PC-3 (cell line): ENCODE measurements at regions not wholly inside any gene's neighbourhood (a gene's known extent, or its start where the extent isn't known, plus 50 kb on each side); places are given as distances from the start of the nearest gene placed in this dataset.
"Not testable (repeated sequence)": the region's sequence is repeated elsewhere in the genome, so short reads cannot be mapped to it uniquely, and the experiment has no call there.

Experiments
- EZH2phosphoT487 ChIP-seq: fragments of 300-600 bp; sonication (generic); IDR thresholded peaks from 2 replicates; pipeline ENCODE4 v1.6.1; 2018; ENCODE audit warnings: mild to moderate bottlenecking, antibody characterized with exemption, low read length, borderline replicate concordance
- TF ChIP-seq, protein P1 (sequence below): fragments of 300-600 bp; sonication (generic); conservative IDR thresholded peaks from 2 replicates; pipeline ENCODE4 v1.5.1; 2017; ENCODE audit warnings: antibody characterized with exemption, low read depth, mild to moderate bottlenecking, low read length

DNA sequence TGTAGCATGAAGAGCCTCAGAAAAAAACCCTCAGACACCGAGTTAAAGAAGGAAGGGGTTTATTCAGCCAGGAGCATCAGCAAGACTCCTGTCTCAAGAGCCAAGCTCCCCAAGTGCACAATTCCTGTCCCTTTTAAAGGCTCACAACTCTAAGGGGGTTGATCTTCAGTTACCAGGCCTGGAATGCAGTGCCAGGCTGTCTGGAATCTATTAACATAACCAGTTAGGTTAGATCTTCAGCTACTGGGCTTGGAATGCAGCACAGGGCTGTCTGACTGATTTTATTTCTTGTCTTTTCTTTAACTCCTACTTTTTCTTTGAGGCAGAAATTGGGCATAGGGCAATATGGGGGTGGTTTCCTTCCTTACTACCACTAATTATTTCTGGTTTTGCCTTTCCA, 317.9 kb downstream of the CGGBP1 start:
- TF ChIP-seq, protein P1, sequence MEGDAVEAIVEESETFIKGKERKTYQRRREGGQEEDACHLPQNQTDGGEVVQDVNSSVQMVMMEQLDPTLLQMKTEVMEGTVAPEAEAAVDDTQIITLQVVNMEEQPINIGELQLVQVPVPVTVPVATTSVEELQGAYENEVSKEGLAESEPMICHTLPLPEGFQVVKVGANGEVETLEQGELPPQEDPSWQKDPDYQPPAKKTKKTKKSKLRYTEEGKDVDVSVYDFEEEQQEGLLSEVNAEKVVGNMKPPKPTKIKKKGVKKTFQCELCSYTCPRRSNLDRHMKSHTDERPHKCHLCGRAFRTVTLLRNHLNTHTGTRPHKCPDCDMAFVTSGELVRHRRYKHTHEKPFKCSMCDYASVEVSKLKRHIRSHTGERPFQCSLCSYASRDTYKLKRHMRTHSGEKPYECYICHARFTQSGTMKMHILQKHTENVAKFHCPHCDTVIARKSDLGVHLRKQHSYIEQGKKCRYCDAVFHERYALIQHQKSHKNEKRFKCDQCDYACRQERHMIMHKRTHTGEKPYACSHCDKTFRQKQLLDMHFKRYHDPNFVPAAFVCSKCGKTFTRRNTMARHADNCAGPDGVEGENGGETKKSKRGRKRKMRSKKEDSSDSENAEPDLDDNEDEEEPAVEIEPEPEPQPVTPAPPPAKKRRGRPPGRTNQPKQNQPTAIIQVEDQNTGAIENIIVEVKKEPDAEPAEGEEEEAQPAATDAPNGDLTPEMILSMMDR = not testable (repeated sequence)
- TF ChIP-seq EZH2phosphoT487 = not testable (repeated sequence)
